NCI-H1092 (cell line): ENCODE measurements at regions not wholly inside any gene's neighbourhood (a gene's known extent, or its start where the extent isn't known, plus 50 kb on each side); places are given as distances from the start of the nearest gene placed in this dataset.

ENCODE experiments used
- DNase-seq: peaks from one replicate; lab custom pipeline; 2025; lab: John Stamatoyannopoulos, UW

DNA sequence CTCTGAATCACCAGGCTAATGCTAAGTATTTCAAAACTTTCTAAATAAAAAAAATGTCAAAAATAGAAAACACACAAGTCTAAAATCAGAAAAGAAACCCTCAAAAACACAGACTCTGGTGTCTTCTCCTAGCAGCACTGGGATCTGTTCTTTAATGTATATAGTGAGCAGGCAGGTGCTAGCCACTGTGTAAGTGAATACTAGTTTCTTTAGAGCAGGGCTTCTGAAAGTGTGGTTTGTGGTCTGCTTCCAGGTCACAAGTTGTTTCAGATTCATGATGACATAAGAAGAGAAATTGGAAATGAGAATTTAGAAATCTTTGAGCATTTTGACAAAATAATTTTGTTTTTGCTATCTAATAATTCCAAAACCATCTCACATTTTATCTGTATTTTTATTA, 763.1 kb downstream of the USP25 start:
- DNase-seq: no peak

DNA sequence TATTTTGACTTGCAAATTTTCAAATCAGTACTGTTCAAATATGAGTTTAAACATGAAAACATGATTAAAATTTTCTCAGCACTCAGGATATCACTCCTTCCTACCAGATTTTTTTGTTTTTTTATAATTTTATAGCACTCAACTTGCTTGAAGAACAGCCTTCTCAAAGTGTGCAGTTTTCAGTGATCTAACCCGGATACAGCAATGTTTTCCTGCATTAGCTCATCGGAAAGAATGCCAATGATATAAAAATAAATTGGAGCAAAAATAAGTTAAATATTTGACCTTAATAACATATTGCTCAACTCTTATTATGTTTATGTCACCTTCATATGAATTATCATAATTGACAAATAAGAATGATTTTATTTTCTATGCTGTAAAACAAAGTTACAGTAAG, 766.8 kb downstream of the USP25 start:
- DNase-seq: no peak

DNA sequence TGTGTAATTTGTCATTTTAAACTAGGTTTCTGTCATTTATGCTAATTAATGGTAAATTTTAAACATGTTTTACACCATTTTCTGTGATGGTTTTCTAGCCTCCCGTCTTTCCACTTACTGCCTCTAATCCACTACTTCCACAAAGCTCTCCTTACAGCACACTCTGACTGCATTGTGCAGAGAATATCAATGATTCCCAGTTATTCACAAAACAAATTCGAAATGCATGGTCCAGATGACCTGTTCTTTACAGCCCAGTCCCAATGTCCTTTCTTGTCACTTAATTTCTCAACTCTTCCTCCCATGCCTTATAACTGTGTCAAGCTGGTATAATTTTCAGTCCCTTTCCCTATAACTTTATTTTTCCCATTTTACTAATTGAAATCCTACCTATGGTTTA, 770.5 kb downstream of the USP25 start:
- DNase-seq: no peak

DNA sequence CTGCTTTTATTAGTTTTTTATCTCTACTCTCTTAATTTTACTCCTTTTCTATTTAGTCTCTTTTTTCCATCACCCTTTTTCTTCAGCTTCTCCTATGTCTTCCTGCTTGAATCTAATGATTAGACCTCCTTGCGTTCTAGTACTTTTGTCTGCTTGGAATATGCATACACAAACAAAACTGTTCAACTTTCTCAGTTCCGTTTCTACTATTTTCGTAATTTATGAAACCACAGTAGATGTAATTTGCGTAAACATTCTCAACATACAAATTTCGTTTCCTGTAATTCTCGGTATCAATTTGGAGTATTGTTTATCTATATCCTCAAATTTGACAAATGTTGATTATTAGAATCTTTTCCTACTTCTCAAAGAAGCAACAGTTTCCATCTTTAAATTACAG, 772.5 kb downstream of the USP25 start:
- no peak for DNase-seq

DNA sequence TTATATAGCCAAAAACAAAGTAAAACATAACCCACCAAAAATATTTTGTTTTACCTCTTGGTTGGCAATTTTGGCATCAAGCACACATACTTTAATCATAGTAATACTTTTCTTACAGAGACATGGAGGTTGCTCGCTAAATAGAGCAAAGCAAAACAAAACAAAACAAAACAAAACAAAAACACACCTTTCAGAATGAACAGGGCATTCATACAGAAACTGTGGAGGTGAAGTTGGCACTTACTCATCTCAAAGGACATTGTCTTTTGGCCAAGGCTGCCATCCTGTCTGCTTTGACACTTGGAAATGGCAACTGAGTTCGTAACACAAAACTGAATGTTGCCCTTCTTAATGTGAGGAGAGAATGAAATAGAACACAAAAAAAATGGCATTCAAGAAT, 773.1 kb downstream of the USP25 start:
- no peak for DNase-seq

DNA sequence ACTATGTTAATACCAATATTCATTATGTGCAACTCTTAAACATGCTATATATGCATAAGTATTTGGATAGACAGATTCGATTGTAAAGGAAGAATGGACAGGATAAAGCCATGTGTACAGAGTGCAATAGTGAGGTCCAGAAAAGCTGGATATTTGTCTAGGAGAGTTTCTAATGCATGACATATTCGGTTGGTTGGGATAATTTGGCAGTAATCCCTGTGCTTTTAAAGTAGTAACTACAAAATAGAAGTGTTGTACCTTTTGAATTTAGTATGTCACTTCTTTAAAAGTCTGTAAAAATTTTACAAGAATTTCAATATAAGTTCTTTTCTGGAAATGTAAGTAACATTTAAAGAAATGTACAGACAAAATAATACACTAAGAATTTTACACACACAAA, 774.5 kb downstream of the USP25 start:
- no peak for DNase-seq

DNA sequence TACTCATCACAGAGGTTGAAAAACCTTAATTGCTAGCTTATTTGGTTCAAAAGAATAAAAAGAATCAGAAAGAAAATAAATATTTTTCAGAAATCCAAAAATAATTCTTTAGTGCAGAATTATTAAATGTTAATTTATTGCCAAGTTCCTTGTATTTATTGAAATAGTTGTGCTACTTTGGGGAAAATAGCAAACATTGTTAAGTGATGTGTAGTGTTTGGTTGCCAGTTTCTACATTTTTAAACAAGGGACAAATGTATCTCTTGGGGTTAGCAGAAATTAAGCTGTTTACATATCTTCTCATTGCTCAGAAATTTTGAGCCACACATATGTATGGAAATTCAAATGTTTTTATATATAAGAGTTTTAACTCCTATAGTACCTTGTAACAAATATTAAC, 775.0 kb downstream of the USP25 start:
- no peak for DNase-seq

DNA sequence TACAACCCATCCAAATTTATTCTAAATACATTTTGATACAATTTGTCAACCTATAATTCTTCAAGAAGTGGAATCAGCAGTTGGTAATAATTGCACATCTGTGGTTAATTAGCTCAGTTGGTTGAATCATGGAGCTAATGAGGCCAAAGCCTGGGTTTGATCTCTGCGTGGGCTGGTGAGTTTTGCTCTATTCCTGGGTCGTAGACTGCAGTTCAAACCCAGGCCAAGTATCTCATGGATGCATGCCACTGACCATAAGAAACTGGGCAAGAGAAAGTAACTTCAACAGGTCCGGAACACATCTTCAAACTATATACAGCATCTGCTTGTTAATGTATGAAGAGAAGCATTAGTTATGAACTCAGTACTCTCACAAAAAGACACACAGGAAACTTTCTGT, 779.7 kb downstream of the USP25 start:
- DNase-seq: no peak

DNA sequence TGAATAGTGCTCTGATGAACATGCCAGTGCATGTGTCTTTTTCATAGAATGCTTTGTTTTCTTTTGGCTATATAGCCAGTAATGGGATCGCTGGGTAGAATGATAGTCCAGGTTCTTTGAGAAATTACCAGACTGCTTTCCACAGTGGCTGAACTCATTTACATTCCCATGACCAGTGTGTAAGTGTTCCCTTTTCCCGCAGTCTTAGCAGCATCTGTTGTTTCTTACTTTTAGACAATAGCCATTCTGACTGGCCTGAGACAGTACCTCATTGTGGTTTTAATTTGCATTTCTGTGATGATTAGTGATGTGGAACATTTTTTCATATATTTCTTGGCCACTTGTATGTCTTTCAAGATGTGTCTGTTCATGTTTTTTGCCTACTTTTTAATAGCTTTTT, 784.5 kb downstream of the USP25 start:
- DNase-seq: no peak

DNA sequence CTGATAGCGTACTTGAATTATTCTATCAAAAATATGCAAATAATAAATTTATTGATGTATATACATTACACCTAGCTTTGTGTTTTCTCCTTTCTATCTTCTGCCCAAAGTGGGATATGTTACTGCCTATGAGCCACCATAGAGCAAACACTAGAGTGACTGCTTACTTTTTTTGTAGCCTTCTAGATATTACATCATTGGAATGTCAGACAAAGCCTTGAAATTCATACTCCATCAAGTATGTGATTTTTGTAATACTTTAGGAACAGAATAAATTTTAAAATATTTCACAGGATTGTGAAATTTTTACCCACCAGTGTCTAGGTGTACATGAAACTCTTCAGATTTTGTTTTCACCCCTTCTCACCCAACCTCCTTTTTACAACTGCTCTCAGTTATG, 787.6 kb downstream of the USP25 start:
- DNase-seq: no peak

DNA sequence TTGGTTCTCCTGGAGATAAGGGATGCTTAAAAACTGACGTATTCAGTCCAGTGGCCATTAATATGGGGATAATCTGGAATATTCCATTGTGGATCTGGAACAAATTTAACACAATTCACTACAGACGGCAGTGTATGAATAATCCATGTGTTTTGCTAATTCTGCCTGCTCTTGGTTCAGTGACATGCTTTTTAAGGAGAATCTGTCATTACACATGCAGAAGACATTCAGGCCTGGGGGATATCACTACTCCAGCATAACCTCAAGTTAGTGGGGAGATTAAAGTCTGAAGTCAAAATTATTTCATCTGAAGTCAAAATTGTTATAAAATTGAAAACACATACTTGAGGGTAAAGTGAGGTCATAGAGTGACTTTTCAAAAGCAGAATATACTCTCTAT, 789.3 kb downstream of the USP25 start:
- no peak for DNase-seq

DNA sequence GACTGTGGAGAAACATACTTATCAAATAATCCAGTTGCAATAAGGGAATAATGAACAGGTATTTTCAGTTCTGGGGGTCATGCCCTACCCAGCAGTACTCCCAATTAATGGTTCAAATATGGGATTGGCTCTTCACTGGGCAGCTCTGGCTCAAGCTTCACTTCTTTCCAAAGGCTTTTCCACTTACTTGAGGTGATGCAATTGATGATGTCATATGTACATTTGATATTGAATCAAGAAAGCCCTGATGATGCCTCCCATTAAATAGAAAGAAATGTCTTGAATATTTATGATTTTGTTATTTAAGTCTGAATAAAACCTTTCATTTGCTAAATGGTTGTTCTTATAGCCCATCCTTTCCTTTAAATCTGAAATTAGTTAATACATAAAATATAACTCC, 789.9 kb downstream of the USP25 start:
- no peak for DNase-seq

DNA sequence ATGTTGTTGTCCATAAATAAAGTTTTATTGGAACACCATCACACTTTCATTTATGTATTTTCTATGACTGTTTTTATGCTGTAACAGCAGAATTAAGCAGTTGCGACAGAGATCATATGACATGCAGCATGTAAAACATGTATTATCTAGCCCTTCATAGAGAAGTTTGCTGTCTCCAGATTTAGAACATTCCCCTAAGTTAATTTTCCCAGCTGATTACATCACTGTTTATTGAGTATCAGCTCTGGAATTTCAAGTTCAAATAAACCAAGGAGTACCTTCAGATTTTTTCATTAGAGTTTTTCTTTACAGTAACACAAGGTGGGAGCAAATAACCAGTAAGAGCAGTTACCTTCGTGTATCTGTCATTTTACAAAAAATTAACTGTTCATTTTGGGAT, 792.8 kb downstream of the USP25 start:
- no peak for DNase-seq

DNA sequence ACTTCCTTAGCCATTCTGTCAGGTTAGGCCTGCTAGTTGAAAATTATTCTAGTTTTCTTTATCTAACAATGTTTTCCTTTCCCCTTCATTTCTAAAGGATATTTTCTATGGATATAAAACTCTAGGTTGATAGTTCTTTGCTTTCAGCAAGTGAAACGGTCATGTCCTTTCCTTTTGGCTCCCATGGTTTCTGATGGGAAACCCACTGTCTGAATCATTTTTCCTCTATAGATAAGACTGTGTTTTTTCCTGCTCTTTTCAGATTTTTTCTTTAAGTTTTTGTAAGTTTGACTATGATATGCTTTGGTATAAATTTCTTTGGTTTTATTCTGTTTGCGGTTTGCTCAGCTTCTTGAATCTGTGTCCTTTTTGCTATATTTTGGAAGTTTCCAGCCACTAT, 800.9 kb downstream of the USP25 start:
- DNase-seq: no peak

DNA sequence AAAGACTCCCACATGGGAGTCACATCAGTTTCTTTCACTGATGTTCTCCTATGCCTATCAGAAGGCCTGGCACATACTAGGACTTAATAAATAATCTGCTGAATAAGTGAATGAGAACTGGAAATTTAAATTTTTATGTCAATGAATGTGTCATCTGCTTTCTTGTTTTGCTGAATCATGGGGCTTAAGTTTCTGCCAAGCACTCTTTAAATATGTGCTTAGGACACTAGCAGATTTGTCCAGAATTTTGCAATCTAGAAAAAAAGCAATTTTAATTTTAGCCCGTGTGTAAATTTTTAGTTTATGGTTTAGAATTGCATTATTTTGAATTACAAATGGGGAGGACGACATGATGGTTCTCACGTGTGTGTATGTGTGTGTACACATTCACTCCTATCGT, 803.1 kb downstream of the USP25 start:
- DNase-seq: no peak

DNA sequence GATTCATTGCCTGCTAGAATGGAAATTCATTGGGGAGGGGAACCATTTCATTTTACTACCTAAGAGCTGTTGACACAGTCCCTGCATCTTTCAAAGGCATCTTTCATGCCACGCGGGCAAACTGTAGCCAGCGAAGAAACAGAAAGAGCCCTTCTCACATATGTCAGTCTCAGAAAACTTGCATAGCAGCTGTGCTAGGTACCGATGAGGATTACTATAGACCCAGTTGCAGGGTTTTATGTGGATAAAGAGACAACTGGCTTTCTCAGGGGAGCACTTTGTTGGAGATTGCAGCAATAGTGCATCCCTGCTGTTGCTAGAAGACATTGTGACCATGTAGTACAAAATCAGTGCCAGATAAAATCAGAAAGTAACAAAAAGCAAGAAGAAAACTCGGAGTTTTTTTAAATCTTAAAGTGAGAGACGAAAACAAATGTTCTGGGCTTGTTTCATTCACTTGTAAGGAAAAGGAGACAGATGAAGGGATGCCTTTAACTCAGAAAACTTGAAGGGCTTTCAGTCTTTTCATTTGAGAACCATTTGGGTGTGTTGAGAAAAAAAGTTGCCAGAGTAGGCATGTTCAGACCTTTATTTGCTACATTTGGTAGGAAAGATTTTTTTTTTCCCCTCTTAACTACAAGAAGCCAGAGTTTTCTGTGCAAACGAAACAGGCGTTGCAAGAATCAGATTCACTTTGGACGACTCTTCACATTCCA, 804.1 kb downstream of the USP25 start:
- DNase-seq: no peak

DNA sequence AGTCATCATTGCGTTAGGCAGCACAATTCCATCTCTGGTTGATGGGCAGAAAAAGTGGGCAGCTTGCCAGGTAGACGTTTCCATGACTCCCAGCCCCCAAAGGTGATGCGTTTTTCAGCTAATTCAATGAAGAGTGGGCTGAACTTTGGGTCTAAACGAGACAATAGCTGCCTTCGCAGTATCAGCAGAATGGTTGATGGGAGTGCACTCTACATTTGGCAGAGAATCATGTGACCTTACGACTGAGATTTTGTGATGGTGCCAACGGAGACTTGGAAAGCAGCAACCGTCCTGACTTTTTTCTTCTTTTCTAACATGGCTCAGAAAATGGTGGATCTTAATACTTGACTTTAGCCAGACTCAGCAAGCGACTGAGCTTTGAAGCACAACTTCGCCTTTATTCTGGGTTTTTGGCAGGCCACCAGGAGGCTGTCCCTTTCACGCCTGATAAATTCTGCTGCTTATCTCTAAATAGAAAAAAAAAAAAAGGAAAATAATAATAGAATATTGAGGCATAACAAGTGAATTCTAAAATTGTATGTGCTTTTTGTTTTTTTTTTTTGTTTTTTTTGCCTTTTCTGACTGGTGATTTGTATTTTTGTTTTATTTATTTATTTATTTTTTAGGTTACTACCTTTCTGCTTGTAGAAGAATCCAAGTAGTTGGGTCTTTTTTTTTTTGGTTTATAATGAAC, 804.8 kb downstream of the USP25 start:
- peak; percentile 67 for DNase-seq

DNA sequence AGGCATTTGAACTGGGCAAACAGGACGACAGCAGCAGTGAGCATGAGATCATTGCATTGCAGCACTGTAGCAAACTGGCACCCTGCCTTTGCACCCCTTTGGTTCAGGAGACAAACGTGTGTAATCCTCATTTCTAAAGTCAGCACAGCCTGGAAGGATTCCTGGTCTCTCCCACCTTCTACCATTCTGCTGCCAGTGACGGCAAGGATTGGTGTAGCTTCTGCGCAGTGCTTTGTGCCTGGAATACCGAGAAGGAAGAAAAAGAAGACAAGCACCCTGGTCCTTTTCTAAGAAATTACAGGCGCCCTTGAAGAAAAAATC, 805.3 kb downstream of the USP25 start:
- DNase-seq: peak; percentile 55

DNA sequence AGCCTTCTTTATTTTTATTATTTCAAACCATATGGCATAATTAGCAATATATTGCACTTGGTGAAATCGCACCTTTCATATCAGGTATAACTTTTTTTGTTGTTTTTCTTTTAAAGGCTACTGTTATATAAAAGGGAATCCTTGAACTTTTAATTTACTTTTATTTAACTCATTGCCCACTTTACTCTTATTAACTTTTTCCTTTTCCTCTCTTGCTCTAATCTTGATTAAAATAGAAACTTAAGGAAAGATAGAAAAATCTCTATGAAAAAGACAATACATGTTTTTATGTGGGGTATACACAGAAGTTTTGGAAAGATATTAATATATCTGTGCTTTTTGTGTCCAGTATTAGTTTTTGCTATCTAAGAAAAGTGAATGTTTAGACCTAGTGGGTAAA, 805.8 kb downstream of the USP25 start:
- DNase-seq: no peak

DNA sequence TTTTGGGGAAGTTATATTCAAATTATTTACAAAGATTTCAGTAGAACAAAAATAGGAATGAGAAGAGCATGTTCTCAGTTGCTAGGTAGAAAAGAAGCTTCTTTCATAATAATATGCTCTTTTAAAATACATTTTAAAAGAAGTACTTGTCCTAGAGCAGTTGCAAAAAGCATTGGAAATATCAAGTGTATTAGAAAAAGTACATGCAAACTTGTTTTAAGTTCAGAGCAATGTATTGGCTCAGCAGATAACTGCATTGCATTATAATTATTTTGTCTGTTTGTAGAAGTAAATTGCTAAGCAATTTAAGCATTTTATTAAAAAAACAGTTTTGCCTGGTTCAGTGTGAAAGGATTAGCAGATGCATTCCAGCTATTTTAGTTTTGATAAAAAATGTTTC, 806.4 kb downstream of the USP25 start:
- DNase-seq: no peak

DNA sequence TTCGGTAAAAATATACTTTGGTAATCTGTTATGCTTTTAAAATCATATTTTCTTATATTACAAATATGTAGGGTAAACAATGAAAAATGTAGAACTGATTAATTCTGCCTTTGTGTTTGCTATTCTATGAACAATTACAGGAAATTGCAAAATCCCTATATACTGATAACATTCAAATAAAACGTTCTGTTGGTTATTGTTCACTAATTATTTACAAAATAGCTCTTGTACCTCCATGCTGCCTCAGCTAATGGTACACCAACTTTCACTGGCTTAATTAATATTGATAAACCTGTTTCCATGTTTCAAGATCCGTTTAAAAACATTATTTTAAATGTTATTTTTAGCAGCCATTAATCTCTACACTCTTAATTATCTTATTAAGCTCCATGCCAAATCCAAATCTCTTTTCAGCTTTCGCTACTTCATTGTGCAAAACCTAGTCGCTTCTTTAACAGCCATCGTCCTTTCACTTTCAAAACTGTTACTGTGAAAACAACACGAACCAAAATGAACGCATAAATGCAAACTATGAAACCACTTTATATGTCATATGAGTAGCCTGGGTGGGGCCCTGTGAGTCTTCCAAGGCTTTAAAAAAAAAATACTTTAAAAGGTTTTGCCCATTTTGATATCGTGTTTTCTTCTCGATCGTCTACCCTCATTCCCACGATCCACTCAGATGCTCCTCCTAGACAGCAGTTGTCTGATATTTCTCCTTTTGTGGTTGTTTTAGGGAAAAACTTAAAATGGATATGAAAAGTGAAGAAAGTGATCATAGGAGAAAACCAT, 807.1 kb downstream of the USP25 start:
- DNase-seq: peak; percentile 1

DNA sequence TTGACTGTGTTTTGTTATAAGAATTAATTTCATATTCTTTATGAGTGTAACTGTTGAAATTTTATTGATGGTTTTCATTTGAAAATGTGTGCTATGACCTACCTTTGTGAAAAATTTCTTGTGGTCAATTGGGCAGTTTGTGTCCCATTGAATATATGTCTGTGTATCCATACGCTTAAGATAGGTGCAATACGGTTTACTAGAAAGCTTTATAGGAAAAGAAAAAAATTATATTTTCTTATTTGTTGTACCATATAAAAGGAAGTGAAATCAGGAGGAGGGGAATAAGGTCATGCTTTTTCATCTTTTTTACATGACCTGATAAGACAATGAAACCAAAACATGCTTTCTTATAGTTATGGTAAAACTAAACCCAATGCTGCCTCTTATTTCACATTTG, 807.7 kb downstream of the USP25 start:
- no peak for DNase-seq

DNA sequence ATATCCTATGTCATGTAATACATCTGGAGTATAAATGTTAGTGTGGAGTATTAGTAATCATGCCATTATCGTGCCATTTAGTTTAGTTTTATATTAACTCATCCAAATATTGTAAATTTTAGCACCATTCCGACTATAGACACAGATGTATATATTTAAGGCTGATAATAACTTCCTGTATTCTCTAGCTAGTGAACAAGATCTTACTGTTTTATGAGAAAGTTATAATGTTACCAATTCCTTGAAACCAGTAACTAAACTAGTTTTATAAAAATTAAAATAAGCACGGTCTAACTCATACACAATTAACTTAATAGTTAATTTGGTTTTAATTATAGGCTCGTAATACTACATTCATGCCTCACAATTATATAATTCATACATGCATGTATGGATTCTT, 808.6 kb downstream of the USP25 start:
- DNase-seq: no peak
